Adrenal gland (tissue), 5 donors: ENCODE measurements at regions not wholly inside any gene's neighbourhood (a gene's known extent, or its start where the extent isn't known, plus 50 kb on each side); places are given as distances from the start of the nearest gene placed in this dataset.

Experiments used
- CTCF ChIP-seq, 6 experiments: fragments of 450-650 bp in 4 of 6; fragments of 200-600 bp in 2 of 6; sonication (generic) in 1 of 6; IDR thresholded peaks; 1 replicate in 5 of 6; 2 replicates in 1 of 6; pipeline versions ENCODE4 v1.5.1 to v1.8.0; 2016 to 2021; ENCODE audit warnings: antibody characterized with exemption in 6 of 6, mild to moderate bottlenecking in 2 of 6, moderate library complexity in 1 of 6
- POLR2A ChIP-seq, 2 donors: fragments of 450-650 bp; IDR thresholded peaks; one replicate each; pipeline ENCODE4 v1.6.1; 2017; ENCODE audit warnings: antibody characterized with exemption in 2 of 2, mild to moderate bottlenecking in 2 of 2, moderate library complexity in 1 of 2
- donor health status: DM: no; HTN: no; CAD: no.

- TF ChIP-seq CTCF (IDR thresholded peaks at IDR 0.05): no peak
- TF ChIP-seq POLR2A (IDR thresholded peaks at IDR 0.05): no peak
These were observed 213.7 kb upstream of the SETBP1 start for GRCh38 chr18:44466997-44467396.
